ENCODE measurements at regions not wholly inside any gene's neighbourhood (a gene's known extent, or its start where the extent isn't known, plus 50 kb on each side); places are given as distances from the start of the nearest gene placed in this dataset.

GRCh38 chr14:73773441-73774240 is 59.5 kb upstream of the PNMA1 start:
- Histone ChIP-seq H3K9ac (replicated peaks; ENCODE audit: extremely low read depth, insufficient read depth, low read length) (no peak overlapping the region), H3K27ac (ENCODE audit: insufficient read depth, low read depth, low read length) (no peak overlapping the region), H4K20me1 (replicated peaks; ENCODE audit: control insufficient read depth, extremely low read depth, insufficient read depth, low read length) (no peaks in the 10 kb centered on the region), H3K4me2 (ENCODE audit: insufficient read depth, low read length) (no peak overlapping the region), H3K9me1 (replicated peaks; ENCODE audit: control insufficient read depth, extremely low read depth, insufficient read depth, low read length) (no peaks in the 10 kb centered on the region), H2AFZ (ENCODE audit: low read depth, low read length) (no peak overlapping the region), H3K4me1 (ENCODE audit: control insufficient read depth, extremely low read depth, insufficient read depth, low read length) (peaks cover 14% of the 10 kb centered on the region), H3K36me3 (ENCODE audit: control insufficient read depth in 2 of 2, extremely low read depth in 1 of 2, insufficient read depth in 2 of 2, low read length in 2 of 2) (peaks cover 0 to 4% of the 10 kb centered on the region in 2 experiments), H3K27me3 (ENCODE audit: control insufficient read depth in 2 of 2, insufficient read depth in 2 of 2, low read length in 2 of 2) (no peaks in the 10 kb centered on the region), H3K4me3 (replicated peaks in 1 of 3; ENCODE audit: insufficient read depth in 1 of 3, low read depth in 1 of 3, low read length in 3 of 3) (no peak overlapping the region), H3K9me3 (replicated peaks; ENCODE audit: control insufficient read depth, insufficient read depth, low read length) (no peaks in the 10 kb centered on the region), H3K79me2 (ENCODE audit: control insufficient read depth, insufficient read depth, low read length) (peaks cover 81% of the 10 kb centered on the region)
- BruUV-seq (replicated peaks), result no TSS peak
- TF ChIP-seq MYC (IDR thresholded peaks at IDR 0.05; ENCODE audit: low read depth, low read length), result no peak
- no peak for TF ChIP-seq MAX (IDR thresholded peaks at IDR 0.05; ENCODE audit: insufficient read depth, insufficient read length)
- no peak for TF ChIP-seq JUN (IDR thresholded peaks at IDR 0.05; ENCODE audit: borderline replicate concordance, insufficient read depth, insufficient read length, low read depth)
- TF ChIP-seq GATA2 (IDR thresholded peaks at IDR 0.05; ENCODE audit: insufficient read depth, insufficient read length, low read depth, low read length), result no peak
- TF ChIP-seq EZH2 (IDR thresholded peaks at IDR 0.05; ENCODE audit: borderline replicate concordance, low read depth, low read length, severe bottlenecking), result no peak
- no peak for TF ChIP-seq FOS (IDR thresholded peaks at IDR 0.05; ENCODE audit: borderline replicate concordance, insufficient read depth, low read length)
- no peak for TF ChIP-seq POLR2A (IDR thresholded peaks at IDR 0.05; ENCODE audit: low read depth, low read length)
- no peak for TF ChIP-seq POLR2AphosphoS5 (IDR thresholded peaks at IDR 0.05; ENCODE audit: insufficient read depth, low read depth, low read length)
- TF ChIP-seq CTCF (IDR thresholded peaks at IDR 0.05; ENCODE audit: extremely low read depth in 1 of 2, insufficient read depth in 1 of 2, low read depth in 1 of 2, low read length in 2 of 2), result no peak
- intact Hi-C loops (cut with micrococcal nuclease), result no loop called here
- POLR2A ChIA-PET, result interaction anchor here (0.7 kb wide), 1 partner anchor 59 kb away, joined by 3 read pairs; no protein-coding TSS in a partner anchor
- dilution Hi-C loops (cut with MboI; ENCODE audit: extremely low pct_ligation_motif_present, low sequenced_read_pairs), result no loop called here
- FAIRE-seq (no peak), DNase-seq (ENCODE audit: low read depth, low spot score) (no peak)
- CTCF ChIA-PET, result interaction anchor here (0.7 to 2.5 kb wide), 3 partner anchors 16 to 113 kb away, joined by 3 to 8 read pairs (median 6); partner anchors contain the start of gene ZNF410
